ENCODE measurements at regions not wholly inside any gene's neighbourhood (a gene's known extent, or its start where the extent isn't known, plus 50 kb on each side); places are given as distances from the start of the nearest gene placed in this dataset.
"Not testable (repeated sequence)": the region's sequence is repeated elsewhere in the genome, so short reads cannot be mapped to it uniquely, and the experiment has no call there.

- TF ChIP-seq CTCF (conservative IDR thresholded peaks at IDR 0.05; ENCODE audit: low read depth, low read length); EZH2 (IDR thresholded peaks at IDR 0.05; ENCODE audit: borderline replicate concordance, low read depth, low read length, poor library complexity, severe bottlenecking): not testable (repeated sequence)
Observed at GRCh38 chr7:66462831-66463230, 165.8 kb upstream of the KCTD7 start.

Measured in A673 (cell line).